ENCODE measurements at regions not wholly inside any gene's neighbourhood (a gene's known extent, or its start where the extent isn't known, plus 50 kb on each side); places are given as distances from the start of the nearest gene placed in this dataset.
"Not testable (repeated sequence)": the region's sequence is repeated elsewhere in the genome, so short reads cannot be mapped to it uniquely, and the experiment has no call there.

- no peak overlapping the region for H3K27ac Mint-ChIP-seq
- no peak overlapping the region for H3K4me3 Mint-ChIP-seq
- Histone ChIP-seq H3K9me3 (ENCODE audit: control insufficient read depth, insufficient read depth, low read length) (no peaks in the 10 kb centered on the region), H3K27ac (ENCODE audit: low read length) (no peak overlapping the region), H3K36me3 (ENCODE audit: control insufficient read depth, insufficient read depth, low read length) (no peaks in the 10 kb centered on the region), H3K27me3 (ENCODE audit: control insufficient read depth, insufficient read depth, low read length) (no peaks in the 10 kb centered on the region), H3K4me1 (ENCODE audit: control insufficient read depth, insufficient read depth, low read length) (no peaks in the 10 kb centered on the region), H3K4me3 (ENCODE audit: low read length) (no peak overlapping the region)
- no peaks in the 10 kb centered on the region for H3K4me1 Mint-ChIP-seq
- no peaks in the 10 kb centered on the region for H3K36me3 Mint-ChIP-seq
- H3K27me3 Mint-ChIP-seq (ENCODE audit: low read depth in 2 of 2), result no peaks in the 10 kb centered on the region
- WGBS (ENCODE audit: insufficient coverage), result 95% methylated on average over 2 of the region's 3 CpGs
- ATAC-seq, result no peak
- H3K9me3 Mint-ChIP-seq, result peaks cover 0 to 3% of the 10 kb centered on the region in 2 donors
- no peak for DNase-seq
- TF ChIP-seq CTCF (IDR thresholded peaks at IDR 0.05), result no peak
- intact Hi-C loops (cut with micrococcal nuclease), result no loop called here
Observed at GRCh38 chr18:55735199-55735855, 147.3 kb upstream of the TCF4 start.

GRCh38 chr18:55732227-55733106 lies 144.5 kb upstream of the TCF4 start:
- no peaks in the 10 kb centered on the region for H3K36me3 Mint-ChIP-seq

GRCh38 chr18:55731594-55732042 lies 143.6 kb upstream of the TCF4 start:
- H3K4me3 Mint-ChIP-seq, result no peak overlapping the region
- 72% methylated on average over 3 of the region's 4 CpGs for WGBS (ENCODE audit: insufficient coverage)
- TF ChIP-seq CTCF (IDR thresholded peaks at IDR 0.05), result no peak
- H3K9me3 Mint-ChIP-seq, result peaks cover 0 to 3% of the 10 kb centered on the region in 2 donors
- Histone ChIP-seq H3K36me3 (ENCODE audit: control insufficient read depth, insufficient read depth, low read length) (no peaks in the 10 kb centered on the region), H3K9me3 (ENCODE audit: control insufficient read depth, insufficient read depth, low read length) (no peaks in the 10 kb centered on the region), H3K27ac (ENCODE audit: low read length) (no peak overlapping the region), H3K27me3 (ENCODE audit: control insufficient read depth, insufficient read depth, low read length) (no peaks in the 10 kb centered on the region), H3K4me1 (ENCODE audit: control insufficient read depth, insufficient read depth, low read length) (no peaks in the 10 kb centered on the region), H3K4me3 (ENCODE audit: low read length) (no peak overlapping the region)
- no peak overlapping the region for H3K27ac Mint-ChIP-seq
- no peaks in the 10 kb centered on the region for H3K36me3 Mint-ChIP-seq
- intact Hi-C loops (cut with micrococcal nuclease), result no loop called here
- DNase-seq, result no peak
- no peak for ATAC-seq
- no peaks in the 10 kb centered on the region for H3K4me1 Mint-ChIP-seq
- no peaks in the 10 kb centered on the region for H3K27me3 Mint-ChIP-seq (ENCODE audit: low read depth in 2 of 2)

More at GRCh38 chr18:55732227-55733106, 144.5 kb upstream of the TCF4 start:
- Histone ChIP-seq H3K4me3 (ENCODE audit: low read length) (no peak overlapping the region), H3K27ac (ENCODE audit: low read length) (no peak overlapping the region), H3K9me3 (ENCODE audit: control insufficient read depth, insufficient read depth, low read length) (no peaks in the 10 kb centered on the region), H3K36me3 (ENCODE audit: control insufficient read depth, insufficient read depth, low read length) (no peaks in the 10 kb centered on the region), H3K4me1 (ENCODE audit: control insufficient read depth, insufficient read depth, low read length) (no peaks in the 10 kb centered on the region), H3K27me3 (ENCODE audit: control insufficient read depth, insufficient read depth, low read length) (no peaks in the 10 kb centered on the region)
- no peak for ATAC-seq
- no peak for TF ChIP-seq CTCF (IDR thresholded peaks at IDR 0.05)
- DNase-seq, result no peak
- Mint-ChIP-seq H3K27ac (no peak overlapping the region), H3K27me3 (ENCODE audit: low read depth in 2 of 2) (no peaks in the 10 kb centered on the region), H3K4me3 (no peak overlapping the region), H3K4me1 (no peaks in the 10 kb centered on the region), H3K9me3 (peaks cover 0 to 3% of the 10 kb centered on the region in 2 donors)
- 78% methylated on average over 2 of the region's 2 CpGs for WGBS (ENCODE audit: insufficient coverage)
- intact Hi-C loops (cut with micrococcal nuclease), result no loop called here

- H3K27me3 ChIP-seq (ENCODE audit: control insufficient read depth, insufficient read depth, low read length); H3K36me3 ChIP-seq (ENCODE audit: control insufficient read depth, insufficient read depth, low read length); H3K36me3 Mint-ChIP-seq; ATAC-seq; H3K9me3 ChIP-seq (ENCODE audit: control insufficient read depth, insufficient read depth, low read length); H3K27ac ChIP-seq (ENCODE audit: low read length); DNase-seq; H3K9me3 Mint-ChIP-seq; intact Hi-C loops (cut with micrococcal nuclease); H3K4me1 Mint-ChIP-seq; H3K4me3 Mint-ChIP-seq; H3K4me3 ChIP-seq (ENCODE audit: low read length); H3K27ac Mint-ChIP-seq; H3K27me3 Mint-ChIP-seq (ENCODE audit: low read depth in 2 of 2); H3K4me1 ChIP-seq (ENCODE audit: control insufficient read depth, insufficient read depth, low read length): not testable (repeated sequence)
- whole genome bisulfite sequencing (ENCODE audit: insufficient coverage), result 93% methylated on average over 13 of the region's 21 CpGs
Observed at GRCh38 chr18:55721006-55721405, 133.0 kb upstream of the TCF4 start.
